ENCODE measurements at regions not wholly inside any gene's neighbourhood (a gene's known extent, or its start where the extent isn't known, plus 50 kb on each side); places are given as distances from the start of the nearest gene placed in this dataset.

DNA sequence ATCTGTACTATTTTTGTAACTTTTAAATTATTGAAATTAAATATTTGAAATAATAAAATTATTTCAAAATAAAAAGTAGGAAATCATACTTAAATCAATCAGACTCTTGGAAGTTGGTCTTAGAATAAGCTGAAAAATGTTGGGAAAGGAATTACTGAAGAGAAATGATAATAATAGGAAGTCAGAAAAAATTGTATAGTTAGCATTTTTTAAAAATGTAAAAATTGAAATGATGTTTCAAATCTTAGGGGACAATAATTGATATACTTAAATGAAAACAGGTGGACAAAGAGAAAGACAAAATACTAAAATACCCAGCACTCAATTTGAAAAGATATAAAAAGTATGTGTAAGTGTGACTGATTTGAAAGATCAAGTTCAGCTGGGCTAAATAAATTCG is 186.1 kb downstream of the BMP2 start:
- DNase-seq (ENCODE audit: low read depth), result no peak

GRCh38 chr20:6954219-6954618 is 186.7 kb downstream of the BMP2 start:
- no peak for DNase-seq (ENCODE audit: low read depth)

GRCh38 chr20:6956056-6956455 is 188.6 kb downstream of the BMP2 start:
- DNase-seq (ENCODE audit: low read depth), result no peak

DNA sequence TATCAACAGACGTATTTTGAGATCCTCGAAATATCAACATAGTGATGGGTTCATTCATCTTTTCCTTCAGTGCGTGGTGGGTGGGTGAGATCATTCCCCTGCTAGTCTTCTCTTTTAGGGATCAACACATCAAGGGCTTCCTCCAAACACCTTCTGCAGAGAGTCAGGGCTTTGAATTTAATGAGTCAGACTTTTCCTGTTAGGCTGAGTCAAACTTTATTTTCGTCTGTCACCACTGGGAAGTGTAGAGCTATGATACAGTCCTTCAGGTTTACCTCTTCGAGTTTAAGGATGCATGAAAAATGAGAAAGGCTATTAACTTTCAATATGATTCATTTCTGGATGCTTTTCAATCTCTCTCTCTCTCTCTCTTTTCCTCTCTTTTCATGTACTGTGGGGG is 189.1 kb downstream of the BMP2 start:
- DNase-seq (ENCODE audit: low read depth), result no peak

DNA sequence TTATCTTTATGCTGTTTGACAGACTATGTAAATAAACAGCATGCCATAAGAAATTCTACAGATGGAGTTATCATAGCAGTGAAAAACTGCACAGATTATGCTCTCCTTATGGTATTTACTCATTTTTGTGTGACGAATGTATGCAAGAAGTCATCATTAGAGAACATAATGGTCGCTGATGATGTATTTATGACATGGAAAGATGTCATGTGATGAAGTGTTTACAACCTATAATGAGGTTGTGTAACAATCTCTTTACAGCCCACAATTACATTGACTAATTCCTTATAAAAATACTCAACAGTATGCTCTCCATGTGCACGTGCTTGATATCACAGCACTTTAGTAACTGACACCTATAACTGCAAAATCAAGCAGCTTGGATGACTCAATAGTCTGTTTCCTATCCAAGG is 192.4 kb downstream of the BMP2 start:
- no peak for DNase-seq (ENCODE audit: low read depth)

GRCh38 chr20:6966721-6967120 is 199.2 kb downstream of the BMP2 start:
- DNase-seq (ENCODE audit: low read depth), result no peak

DNA sequence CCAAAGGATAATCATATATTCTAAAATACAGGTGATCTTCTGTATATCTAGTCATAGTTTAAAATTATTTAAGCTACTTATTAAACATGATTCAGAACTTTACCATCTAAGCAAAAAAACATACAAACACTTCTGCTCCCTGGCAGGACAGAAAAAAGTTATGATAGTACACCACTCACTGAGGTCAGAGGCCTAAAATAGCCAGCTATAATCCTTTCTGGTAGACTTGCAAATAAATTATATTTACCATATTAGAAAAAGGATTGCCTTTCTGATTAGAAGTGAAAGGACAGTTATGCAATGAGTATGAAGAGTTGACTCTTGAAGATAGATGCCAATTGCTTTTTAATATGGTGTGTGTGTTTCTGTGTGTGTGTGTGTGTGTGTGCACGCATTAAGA is 207.4 kb downstream of the BMP2 start:
- DNase-seq (ENCODE audit: low read depth), result no peak

DNA sequence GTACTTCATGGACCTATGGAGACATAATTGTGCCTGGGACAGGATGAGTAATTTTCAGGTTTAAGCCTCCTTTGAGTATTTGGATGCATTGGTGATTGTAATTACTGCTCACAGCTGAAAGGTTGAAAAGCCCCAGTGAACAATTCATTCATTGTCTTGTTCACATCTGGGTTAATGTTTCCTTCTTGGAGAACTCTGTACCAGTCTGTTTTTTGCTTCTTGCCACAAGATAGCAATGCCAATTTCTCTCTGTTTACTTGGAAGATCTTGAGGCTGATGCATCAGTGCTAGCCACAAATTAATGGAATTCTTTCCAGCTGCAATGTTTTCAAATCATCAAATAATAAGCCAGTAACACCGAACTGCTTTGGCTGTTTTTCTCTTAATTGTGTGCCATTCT is 207.8 kb downstream of the BMP2 start:
- DNase-seq (ENCODE audit: low read depth), result no peak

DNA sequence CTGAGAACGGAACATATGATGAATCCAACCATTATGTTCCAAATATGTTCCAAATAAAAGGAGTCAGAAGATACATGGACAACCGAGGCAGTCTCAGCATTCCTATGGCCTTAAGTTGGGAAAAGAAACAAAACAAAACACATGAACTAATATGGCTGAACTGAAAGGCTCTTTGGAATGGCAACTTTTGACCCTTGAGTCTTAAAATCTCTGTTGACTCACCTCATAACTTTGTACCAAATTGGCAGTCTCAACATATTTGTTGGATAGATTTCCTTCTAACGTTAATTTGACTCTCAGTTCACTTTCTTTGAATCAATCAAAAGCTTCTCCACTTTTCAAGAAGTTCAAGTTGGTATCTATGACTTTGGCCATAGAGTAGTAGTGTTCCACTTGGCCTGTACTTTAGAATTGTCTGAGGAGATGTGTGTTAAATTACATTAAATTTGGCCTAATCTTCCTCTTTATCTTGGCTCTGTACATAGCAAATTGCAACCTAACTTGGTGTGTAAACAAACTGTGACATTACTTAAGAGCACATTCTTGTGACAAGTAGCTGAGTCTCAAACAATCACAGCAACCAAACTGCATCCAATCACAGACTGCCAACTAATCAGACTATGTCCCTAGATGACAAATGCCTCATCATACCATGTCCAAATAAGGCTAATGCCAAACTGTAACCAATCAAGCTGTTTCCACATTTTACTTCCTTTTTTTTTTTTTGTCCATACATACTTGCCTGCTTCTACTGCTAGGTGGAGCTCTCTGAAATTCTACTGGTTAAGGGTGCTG is 208.8 kb downstream of the BMP2 start:
- no peak for DNase-seq (ENCODE audit: low read depth)

- DNase-seq (ENCODE audit: low read depth), result no peak
These were observed 212.1 kb downstream of the BMP2 start for GRCh38 chr20:6979621-6980020.

- no peak for DNase-seq (ENCODE audit: low read depth)
These were observed 225.5 kb downstream of the BMP2 start for GRCh38 chr20:6993011-6993410.

- no peak for DNase-seq (ENCODE audit: low read depth)
These were observed 226.0 kb downstream of the BMP2 start for GRCh38 chr20:6993511-6993910.

- no peak for DNase-seq (ENCODE audit: low read depth)
These were observed 227.0 kb downstream of the BMP2 start for GRCh38 chr20:6994452-6994851.

DNA sequence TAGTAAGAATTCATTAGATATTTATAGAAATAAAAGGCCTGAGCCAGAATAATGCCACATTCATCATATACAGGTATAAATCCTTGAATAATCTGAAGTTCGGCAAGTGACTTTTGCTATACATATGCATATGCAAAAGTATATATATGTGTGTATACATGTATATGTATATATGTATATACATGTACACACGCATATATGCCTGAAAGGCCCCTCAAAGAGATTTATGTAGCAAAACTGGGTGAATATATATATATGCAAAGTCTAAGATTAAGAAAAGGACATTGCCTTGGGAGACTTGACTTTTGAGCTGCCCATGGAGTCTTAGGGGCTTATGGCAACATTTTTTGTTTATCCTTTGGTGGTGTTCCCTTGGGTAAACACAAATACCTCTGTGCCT is 231.4 kb downstream of the BMP2 start:
- no peak for DNase-seq (ENCODE audit: low read depth)

DNA sequence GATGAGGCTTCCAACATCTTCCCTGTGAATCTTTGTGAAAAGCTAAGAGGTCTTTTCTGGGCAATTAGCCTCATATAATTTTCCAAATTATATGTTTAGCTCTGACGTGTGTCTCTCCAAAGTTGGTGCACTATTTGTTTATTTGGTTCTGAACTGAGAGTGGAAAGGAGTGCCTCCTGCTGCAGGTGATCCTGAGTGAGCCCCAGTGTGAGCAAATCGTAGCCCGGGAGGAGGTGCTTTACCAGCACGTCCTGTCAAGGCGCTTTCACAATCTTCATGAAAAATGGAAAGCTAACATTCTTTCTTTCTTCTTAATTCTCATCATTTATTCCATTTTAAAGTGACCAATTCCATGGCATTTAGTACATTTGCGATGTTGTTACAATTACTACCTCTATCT is 231.9 kb downstream of the BMP2 start:
- no peak for DNase-seq (ENCODE audit: low read depth)

- DNase-seq (ENCODE audit: low read depth), result no peak
These were observed 236.1 kb downstream of the BMP2 start for GRCh38 chr20:7003598-7003997.

DNA sequence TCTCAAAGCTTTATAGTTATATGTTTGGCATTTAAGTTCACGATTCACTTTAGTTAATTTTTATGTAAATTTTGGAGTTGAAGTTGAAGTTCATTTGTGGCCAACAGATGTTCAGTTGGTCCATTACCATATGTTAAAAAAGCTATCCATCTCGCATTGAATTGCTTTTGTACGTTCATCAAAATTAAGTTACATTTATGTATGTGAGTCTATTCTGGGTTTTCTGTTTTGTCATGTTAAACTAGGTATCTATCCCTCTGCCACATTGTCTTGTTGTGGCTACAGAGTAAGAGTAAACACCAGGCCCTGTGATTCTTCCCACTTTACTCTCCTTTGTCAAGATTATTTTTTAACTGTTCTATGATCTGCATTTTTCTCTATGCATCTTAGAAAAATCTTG is 237.3 kb downstream of the BMP2 start:
- no peak for DNase-seq (ENCODE audit: low read depth)

DNA sequence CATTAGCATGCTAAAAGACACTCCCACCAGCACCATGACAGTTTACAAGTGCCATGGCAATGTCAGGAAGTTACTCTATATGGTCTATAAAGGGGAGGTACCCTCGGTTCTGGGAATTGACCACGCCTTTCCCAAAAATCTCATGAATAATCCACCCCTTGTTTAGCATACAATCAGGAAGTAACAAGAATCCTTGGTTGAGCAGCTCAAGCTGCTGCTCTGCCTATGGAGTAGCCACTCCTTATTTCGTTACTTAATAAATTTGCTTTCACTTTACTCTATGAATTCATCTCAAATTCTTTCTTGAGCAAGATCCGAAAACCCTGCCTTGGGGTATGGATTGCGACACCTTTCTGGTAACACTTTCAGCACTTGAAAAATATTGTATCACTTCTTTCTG is 243.0 kb downstream of the BMP2 start:
- no peak for DNase-seq (ENCODE audit: low read depth)

DNA sequence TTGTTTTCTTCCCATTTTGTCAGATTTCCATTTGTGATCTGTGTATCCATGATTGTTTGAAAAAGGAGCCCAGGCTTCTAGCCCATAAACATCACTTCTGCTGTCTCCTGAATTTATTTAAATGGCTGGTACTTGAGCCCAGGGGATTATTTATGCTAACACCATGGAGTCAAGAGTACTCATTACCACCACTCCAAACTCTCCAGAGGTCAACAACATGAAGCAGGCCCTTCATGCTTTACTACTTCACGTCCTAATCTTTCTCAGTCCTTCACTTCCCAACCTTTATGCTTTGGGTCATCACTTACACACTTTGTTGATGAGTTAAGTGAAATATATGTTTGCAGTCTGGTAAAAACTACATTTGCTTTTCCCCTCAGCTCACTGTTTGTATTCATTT is 247.8 kb downstream of the BMP2 start:
- no peak for DNase-seq (ENCODE audit: low read depth)

DNA sequence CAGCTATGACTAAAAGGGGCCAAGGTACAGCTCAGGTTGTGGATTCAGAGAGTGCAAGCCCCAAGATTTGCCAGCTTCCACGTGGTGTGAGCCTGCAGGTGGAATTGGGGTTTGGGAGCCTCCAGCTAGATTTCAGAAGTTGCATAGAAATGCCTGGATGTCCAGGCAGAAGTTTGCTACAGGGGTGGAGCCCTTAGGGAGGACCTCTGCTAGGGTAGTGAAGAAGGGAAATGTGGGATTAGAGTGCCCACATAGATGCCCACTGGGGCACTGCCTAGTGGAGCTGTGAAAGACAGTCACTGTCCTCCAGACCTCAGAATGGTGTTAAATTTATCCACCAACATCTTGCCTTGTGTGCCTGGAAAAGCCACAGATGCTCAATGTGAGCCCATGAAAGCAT is 255.1 kb downstream of the BMP2 start:
- DNase-seq (ENCODE audit: low read depth), result no peak

GRCh38 chr20:7025635-7026034 is 258.1 kb downstream of the BMP2 start:
- no peak for DNase-seq (ENCODE audit: low read depth)

- no peak for DNase-seq (ENCODE audit: low read depth)
These were observed 261.5 kb downstream of the BMP2 start for GRCh38 chr20:7029019-7029418.

DNA sequence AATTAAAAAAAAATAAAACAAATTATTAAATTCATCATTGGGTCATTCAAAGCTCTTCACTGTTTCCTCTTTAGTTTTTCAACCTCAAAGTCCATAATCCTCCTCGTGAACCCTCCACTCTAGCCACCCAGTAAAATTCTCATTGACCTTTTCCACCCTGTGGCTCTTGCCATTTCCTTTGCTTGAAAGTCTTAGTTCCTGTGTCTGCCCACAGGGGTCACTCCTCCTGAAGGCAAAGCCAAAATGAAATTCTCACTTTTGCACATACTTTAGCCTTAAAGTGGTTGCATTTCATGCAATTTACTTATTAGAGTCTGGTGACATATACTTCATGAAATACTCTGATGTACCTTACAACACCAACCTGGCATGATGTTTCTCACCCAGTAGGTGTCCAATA is 263.7 kb downstream of the BMP2 start:
- DNase-seq (ENCODE audit: low read depth), result no peak

DNA sequence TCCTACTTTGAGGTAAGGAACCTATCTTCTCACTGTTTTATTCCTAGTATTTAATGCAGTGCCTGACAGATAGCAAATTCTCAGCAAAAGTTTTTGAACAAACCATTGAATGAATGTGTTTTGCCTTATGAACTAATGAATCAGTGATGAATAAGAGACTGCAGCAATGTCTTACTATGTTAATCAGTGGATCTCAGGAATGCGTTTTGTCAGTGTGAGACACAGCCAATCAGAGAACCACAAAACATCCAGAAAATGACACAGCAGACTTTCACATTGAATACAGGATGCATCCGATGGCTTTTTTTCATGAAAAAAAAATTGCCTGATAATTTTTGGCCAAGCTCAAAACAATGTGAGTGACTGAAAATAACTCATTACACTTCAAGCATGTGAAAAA is 270.5 kb downstream of the BMP2 start:
- no peak for DNase-seq (ENCODE audit: low read depth)
